Common myeloid progenitor, CD34-positive (primary cell): ENCODE measurements at regions not wholly inside any gene's neighbourhood (a gene's known extent, or its start where the extent isn't known, plus 50 kb on each side); places are given as distances from the start of the nearest gene placed in this dataset.

Experiments
- CTCF ChIA-PET: fragments of 350-600 bp; sonication (Branson Sonifier 250); formaldehyde crosslinking; loops from one replicate; lab custom pipeline; 2021; ENCODE audit warnings: antibody characterized with exemption; lab: Charles Lee
- POLR2A ChIA-PET: fragments of 350-600 bp; sonication (Branson Sonifier 250); formaldehyde crosslinking; loops from one replicate; lab custom pipeline; 2021; ENCODE audit warnings: antibody characterized with exemption; lab: Charles Lee
- DNase-seq, 3 donors: peaks; one replicate each; pipeline versions ENCODE4 v3.0.0 to v3.0.0-alpha.2; 2013
- H3K27ac ChIP-seq, 2 experiments: 1 replicate in 1 of 2; 2 replicates in 1 of 2; pipeline ENCODE4 v1.7.0; 2013; ENCODE audit warnings: inconsistent platforms in 2 of 2, low read length in 2 of 2, mild to moderate bottlenecking in 2 of 2, low read depth in 1 of 2, moderate library complexity in 1 of 2; ENCODE audit not compliant: severe bottlenecking in 2 of 2, insufficient read depth in 1 of 2, poor library complexity in 1 of 2
- H3K27me3 ChIP-seq, 5 experiments: replicated peaks in 2 of 5; 1 replicate in 3 of 5; 2 replicates in 2 of 5; pipeline versions ENCODE4 v1.6.1 to v1.7.0; 2013; ENCODE audit warnings: low read length in 4 of 5, mild to moderate bottlenecking in 2 of 5, moderate library complexity in 2 of 5, inconsistent platforms in 1 of 5; ENCODE audit not compliant: insufficient read depth in 5 of 5, control insufficient read depth in 4 of 5
- H3K36me3 ChIP-seq, 4 experiments: 1 replicate in 2 of 4; 2 replicates in 2 of 4; pipeline versions ENCODE4 v1.6.1 to v1.7.0; 2013; ENCODE audit warnings: low read length in 3 of 4, control low read depth in 1 of 4, mild to moderate bottlenecking in 1 of 4; ENCODE audit not compliant: control insufficient read depth in 4 of 4, insufficient read depth in 4 of 4
- H3K4me1 ChIP-seq, 4 experiments: 1 replicate in 3 of 4; 2 replicates in 1 of 4; pipeline versions ENCODE4 v1.6.1 to v1.7.1; 2013; ENCODE audit warnings: low read length in 3 of 4, mild to moderate bottlenecking in 3 of 4, control low read depth in 1 of 4, inconsistent platforms in 1 of 4, moderate library complexity in 1 of 4; ENCODE audit not compliant: control insufficient read depth in 4 of 4, insufficient read depth in 4 of 4; ENCODE audit errors: control extremely low read depth in 1 of 4
- H3K4me3 ChIP-seq, 7 experiments: 1 replicate in 4 of 7; 2 replicates in 3 of 7; pipeline versions ENCODE4 v1.5.1 to v1.7.0; 2013; ENCODE audit warnings: mild to moderate bottlenecking in 7 of 7, low read length in 6 of 7, moderate library complexity in 6 of 7, inconsistent platforms in 2 of 7, low read depth in 2 of 7, control low read depth in 1 of 7; ENCODE audit not compliant: insufficient read depth in 4 of 7, control insufficient read depth in 1 of 7; ENCODE audit errors: extremely low read depth in 1 of 7
- H3K9me3 ChIP-seq, 5 experiments: 1 replicate in 4 of 5; 2 replicates in 1 of 5; pipeline versions ENCODE4 v1.6.1 to v1.7.1; 2013; ENCODE audit warnings: low read length in 4 of 5, mild to moderate bottlenecking in 2 of 5, inconsistent platforms in 1 of 5, low read depth in 1 of 5, moderate library complexity in 1 of 5; ENCODE audit not compliant: control insufficient read depth in 4 of 5, insufficient read depth in 2 of 5; ENCODE audit errors: control extremely low read depth in 1 of 5
- WGBS: methylation state at CpG from one replicate; pipeline ENCODE4 v1.1.5; 2013; ENCODE audit not compliant: insufficient coverage; 5-methylcytosine and 5-hydroxymethylcytosine counted together

- H3K36me3 ChIP-seq = no peaks in the 10 kb centered on the region
- H3K4me1 ChIP-seq = no peaks in the 10 kb centered on the region
- no peaks in the 10 kb centered on the region for H3K9me3 ChIP-seq
- H3K4me3 ChIP-seq = no peak overlapping the region
- H3K27ac ChIP-seq = no peak overlapping the region
- DNase-seq = no peak
- CTCF ChIA-PET = no interaction called here
- no peaks in the 10 kb centered on the region for H3K27me3 ChIP-seq
- POLR2A ChIA-PET = no interaction called here
Measured at GRCh38 chr5:121746763-121747162, 104.9 kb upstream of the FTMT start.

- H3K4me3 ChIP-seq = no peak overlapping the region
- POLR2A ChIA-PET = no interaction called here
- CTCF ChIA-PET = no interaction called here
- no peaks in the 10 kb centered on the region for H3K9me3 ChIP-seq
- H3K36me3 ChIP-seq = no peaks in the 10 kb centered on the region
- no peaks in the 10 kb centered on the region for H3K4me1 ChIP-seq
- peak in 1 of 3 donors; percentile 4 for DNase-seq
- no peaks in the 10 kb centered on the region for H3K27me3 ChIP-seq
- H3K27ac ChIP-seq = no peak overlapping the region
Measured at GRCh38 chr5:121748686-121749085, 103.0 kb upstream of the FTMT start.

DNA sequence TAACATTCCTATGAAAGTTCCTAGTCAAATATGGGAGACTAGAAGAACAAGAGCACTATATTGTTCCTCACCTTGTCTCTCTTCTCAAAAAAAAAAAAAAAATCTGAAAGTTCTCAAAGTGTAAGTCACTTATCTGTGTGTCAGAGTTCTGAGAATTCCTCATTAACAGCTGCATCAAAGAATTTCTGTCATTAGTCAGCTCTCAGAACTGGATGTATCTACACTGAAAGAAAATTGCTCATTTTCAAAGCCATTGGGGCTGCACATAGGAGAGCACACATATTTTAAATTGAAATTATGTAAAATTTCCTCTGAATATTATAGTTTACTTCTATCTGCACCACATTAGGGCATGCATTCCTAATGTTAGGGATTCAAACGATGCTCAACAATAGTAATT lies 99.5 kb upstream of the FTMT start:
- DNase-seq = no peak
- no CpG with 5 or more reads among the region's 1 CpG for WGBS
- CTCF ChIA-PET = interaction anchor here (0.6 kb wide), 1 partner anchor 347 kb away, joined by 3 read pairs; no protein-coding TSS in a partner anchor

GRCh38 chr5:121755266-121755665 lies 96.4 kb upstream of the FTMT start:
- no peak for DNase-seq
- Histone ChIP-seq H3K4me1 (peaks cover 2 to 5% (median 4%) of the 10 kb centered on the region in 4 experiments), H3K27me3 (no peaks in the 10 kb centered on the region), H3K4me3 (no peak overlapping the region), H3K27ac (no peak overlapping the region), H3K9me3 (no peaks in the 10 kb centered on the region), H3K36me3 (no peaks in the 10 kb centered on the region)
- ChIA-PET CTCF (no interaction called here), POLR2A (no interaction called here)
- 100% methylated on average over 1 of the region's 4 CpGs for WGBS

More for the DNA sequence above, 99.5 kb upstream of the FTMT start:
- POLR2A ChIA-PET = no interaction called here
- no peak overlapping the region for H3K27ac ChIP-seq
- H3K9me3 ChIP-seq = no peaks in the 10 kb centered on the region
- H3K4me3 ChIP-seq = no peak overlapping the region
- H3K27me3 ChIP-seq = no peaks in the 10 kb centered on the region
- H3K4me1 ChIP-seq = no peaks in the 10 kb centered on the region
- H3K36me3 ChIP-seq = no peaks in the 10 kb centered on the region

- POLR2A ChIA-PET = no interaction called here
- DNase-seq = no peak
Measured at GRCh38 chr5:121757753-121758152, 93.9 kb upstream of the FTMT start.

DNA sequence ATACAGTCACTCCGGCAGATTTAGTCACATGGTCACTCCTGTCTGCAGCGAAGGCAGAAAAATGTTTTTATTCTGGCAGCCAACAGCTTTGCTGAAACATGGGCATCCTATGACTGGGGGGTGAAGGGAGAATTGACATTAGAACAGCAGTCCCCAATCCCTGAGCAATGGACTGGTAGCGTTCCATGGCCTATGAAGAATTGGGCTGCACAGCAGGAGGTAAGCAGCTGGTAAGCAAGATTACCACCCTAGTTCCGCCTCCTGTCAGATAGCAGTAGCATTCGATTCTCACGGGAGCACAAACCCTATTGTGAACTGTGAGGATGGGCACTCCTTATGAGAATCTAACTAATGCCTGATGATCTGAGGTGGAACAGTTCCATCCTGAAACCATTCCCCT lies 93.1 kb upstream of the FTMT start:
- Histone ChIP-seq H3K4me3 (no peak overlapping the region), H3K9me3 (no peaks in the 10 kb centered on the region), H3K27ac (no peak overlapping the region), H3K27me3 (no peaks in the 10 kb centered on the region), H3K4me1 (peaks cover 2 to 5% (median 4%) of the 10 kb centered on the region in 4 experiments), H3K36me3 (no peaks in the 10 kb centered on the region)
- WGBS = 46% methylated on average over 4 of the region's 6 CpGs
- POLR2A ChIA-PET = no interaction called here
- peak in 1 of 3 donors; percentile 1 for DNase-seq
- CTCF ChIA-PET = no interaction called here

More at GRCh38 chr5:121757753-121758152, 93.9 kb upstream of the FTMT start:
- CTCF ChIA-PET = no interaction called here
- H3K36me3 ChIP-seq = no peaks in the 10 kb centered on the region
- no peaks in the 10 kb centered on the region for H3K27me3 ChIP-seq
- H3K4me1 ChIP-seq = peaks cover 2 to 5% (median 4%) of the 10 kb centered on the region in 4 experiments
- H3K9me3 ChIP-seq = no peaks in the 10 kb centered on the region
- H3K27ac ChIP-seq = no peak overlapping the region
- WGBS = 100% methylated on average over 1 of the region's 2 CpGs
- H3K4me3 ChIP-seq = no peak overlapping the region

DNA sequence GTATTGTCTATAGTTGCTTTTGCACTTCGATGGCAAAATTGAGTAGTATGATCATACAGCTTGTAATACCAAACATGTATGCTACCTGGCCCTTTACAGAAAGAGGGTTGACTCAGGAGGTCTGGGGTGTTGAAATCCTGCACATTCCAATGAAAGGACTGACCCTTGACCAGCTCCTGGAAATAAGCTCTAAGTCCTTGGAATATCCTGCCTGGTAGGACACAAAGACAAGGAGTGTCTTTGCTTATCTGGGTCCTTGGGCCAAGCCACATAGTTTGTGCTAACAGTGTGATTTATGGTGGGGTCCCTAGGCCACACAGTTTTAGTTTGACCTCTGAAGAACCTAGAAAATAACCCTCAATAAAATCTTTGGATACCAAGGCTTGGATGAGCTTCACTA lies 89.3 kb upstream of the FTMT start:
- Histone ChIP-seq H3K27ac (no peak overlapping the region), H3K9me3 (no peaks in the 10 kb centered on the region), H3K4me3 (no peak overlapping the region), H3K27me3 (no peaks in the 10 kb centered on the region), H3K36me3 (no peaks in the 10 kb centered on the region), H3K4me1 (peaks cover 2 to 5% (median 4%) of the 10 kb centered on the region in 4 experiments)
- no CpG with 5 or more reads among the region's 1 CpG for WGBS
- POLR2A ChIA-PET = no interaction called here
- CTCF ChIA-PET = no interaction called here
- no peak for DNase-seq
